ENCODE measurements at regions not wholly inside any gene's neighbourhood (a gene's known extent, or its start where the extent isn't known, plus 50 kb on each side); places are given as distances from the start of the nearest gene placed in this dataset.

GRCh38 chr13:66099825-66100224 is 1130.3 kb downstream of the PCDH9 start:
- H3K36me3 Mint-ChIP-seq (ENCODE audit: low read depth): no peaks in the 10 kb centered on the region
- H3K4me1 Mint-ChIP-seq: no peaks in the 10 kb centered on the region
- no peak overlapping the region for H3K4me3 Mint-ChIP-seq
- Histone ChIP-seq H3K36me3 (ENCODE audit: insufficient read depth) (no peaks in the 10 kb centered on the region), H3K4me1 (ENCODE audit: insufficient read depth) (no peaks in the 10 kb centered on the region), H3K9me2 (ENCODE audit: insufficient read depth) (no peaks in the 10 kb centered on the region), H3K4me2 (no peak overlapping the region), H2AFZ (no peak overlapping the region), H3K27ac (ENCODE audit: low read depth) (no peak overlapping the region), H3K4me3 (no peak overlapping the region), H4K20me1 (replicated peaks; ENCODE audit: insufficient read depth) (no peaks in the 10 kb centered on the region), H3K79me2 (replicated peaks; ENCODE audit: insufficient read depth) (no peaks in the 10 kb centered on the region), H3K27me3 (ENCODE audit: insufficient read depth) (no peaks in the 10 kb centered on the region), H3F3A (replicated peaks; ENCODE audit: low read depth) (no peaks in the 10 kb centered on the region)
- DNase-seq (ENCODE audit: low spot score): no peak
- no peaks in the 10 kb centered on the region for H3K27me3 Mint-ChIP-seq (ENCODE audit: insufficient read depth, low read depth, poor library complexity)
- ATAC-seq: no peak
- no peak overlapping the region for H3K27ac Mint-ChIP-seq
- TF ChIP-seq POLR2AphosphoS5 (IDR thresholded peaks at IDR 0.05; ENCODE audit: low read depth): no peak
- no peak for TF ChIP-seq ETS1 (IDR thresholded peaks at IDR 0.05)
- TF ChIP-seq ZNF462 (CRISPR knock-in tag; IDR thresholded peaks at IDR 0.05): no peak
- no peak for TF ChIP-seq CTCF (conservative IDR thresholded peaks at IDR 0.05; ENCODE audit: low read depth in 2 of 2)
- TF ChIP-seq JUNB (IDR thresholded peaks at IDR 0.05; ENCODE audit: unreplicated experiment): no peak
- TF ChIP-seq NANOG (IDR thresholded peaks at IDR 0.05; ENCODE audit: borderline replicate concordance): no peak
- TF ChIP-seq ZNF331 (CRISPR knock-in tag; IDR thresholded peaks at IDR 0.05; ENCODE audit: low read depth): no peak
- peaks cover under 1% of the 10 kb centered on the region; the same call in 1 of the 3 replicates for H3K9me3 Mint-ChIP-seq

Measured in GM23338 (cell line).